NCI-H526 treated with DMSO at 0.1 percent for 48 hours (cell line): ENCODE measurements at regions not wholly inside any gene's neighbourhood (a gene's known extent, or its start where the extent isn't known, plus 50 kb on each side); places are given as distances from the start of the nearest gene placed in this dataset.

Source experiments
- DNase-seq: peaks from one replicate; lab custom pipeline; 2025; lab: John Stamatoyannopoulos, UW

DNA sequence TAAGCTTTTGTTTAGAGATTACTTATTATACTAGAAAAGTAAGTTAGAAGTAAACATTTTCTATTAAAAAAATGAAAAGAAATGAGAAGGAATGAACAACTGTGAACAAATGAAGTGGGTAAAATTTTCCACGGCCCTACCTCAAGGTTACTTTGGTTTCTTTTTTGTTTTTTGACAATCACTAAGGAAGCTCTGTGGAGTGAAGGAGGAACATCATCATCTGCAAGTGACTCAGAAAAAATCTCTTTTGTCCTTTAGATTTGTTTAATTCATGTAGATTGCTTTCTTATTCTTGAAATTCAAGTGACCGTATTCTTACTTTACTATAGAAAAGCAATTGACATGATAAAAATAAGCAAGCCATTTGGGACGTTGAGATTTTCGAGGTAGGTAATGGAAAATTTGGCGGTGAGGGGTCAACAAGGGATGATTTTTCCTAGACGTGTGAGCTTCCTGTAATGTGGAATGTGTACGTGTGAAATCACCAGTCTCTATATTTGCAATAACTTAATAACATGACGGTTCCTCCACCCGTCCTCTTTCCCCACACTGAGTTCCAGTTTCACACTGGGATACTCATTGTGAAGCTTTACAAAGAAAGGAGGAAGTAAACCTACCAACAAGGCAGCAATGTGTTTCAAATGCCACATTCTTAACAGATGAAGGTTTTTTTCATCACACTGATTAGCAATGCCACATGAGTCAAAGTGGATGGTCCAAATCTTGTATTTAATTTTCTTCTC is 62.3 kb upstream of the EGLN3 start:
- DNase-seq: no peak

DNA sequence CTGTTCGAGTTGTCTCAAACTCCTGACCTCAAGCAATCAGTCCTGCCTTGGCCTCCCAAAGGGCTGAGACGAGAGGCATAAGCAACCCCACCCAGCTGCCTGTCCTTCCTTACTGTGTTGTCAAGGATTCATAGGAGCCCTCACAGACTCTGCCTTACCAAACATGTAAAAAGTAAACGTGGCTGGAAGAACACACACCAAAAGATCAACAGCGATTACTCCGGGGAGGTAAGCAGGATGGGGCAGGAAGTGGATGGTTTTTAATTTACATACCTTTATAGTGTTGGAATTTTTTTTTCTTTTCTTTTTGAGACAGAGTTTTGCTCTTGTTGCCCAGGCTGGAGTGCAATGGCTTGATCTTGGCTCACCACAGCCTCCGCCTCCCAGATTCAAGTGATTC is 61.5 kb upstream of the EGLN3 start:
- no peak for DNase-seq

DNA sequence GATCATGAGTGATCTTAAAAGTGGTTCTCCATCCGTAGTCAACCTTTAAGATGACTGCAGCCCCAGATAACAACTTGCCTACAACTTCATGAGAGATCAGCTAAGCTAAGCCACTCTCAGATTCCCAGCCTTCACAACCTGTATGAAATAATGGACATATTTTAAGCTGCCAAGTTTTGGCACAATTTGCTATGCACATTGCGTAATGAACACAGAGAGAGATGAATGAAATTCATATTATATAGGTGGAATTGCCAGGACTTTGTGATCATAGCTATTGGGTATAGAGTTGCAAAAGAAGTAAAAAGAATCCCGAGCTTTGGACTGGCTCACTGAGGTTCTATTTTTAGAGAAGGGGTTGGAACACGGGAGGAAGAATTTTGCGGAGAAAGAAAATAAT is 59.1 kb upstream of the EGLN3 start:
- no peak for DNase-seq

DNA sequence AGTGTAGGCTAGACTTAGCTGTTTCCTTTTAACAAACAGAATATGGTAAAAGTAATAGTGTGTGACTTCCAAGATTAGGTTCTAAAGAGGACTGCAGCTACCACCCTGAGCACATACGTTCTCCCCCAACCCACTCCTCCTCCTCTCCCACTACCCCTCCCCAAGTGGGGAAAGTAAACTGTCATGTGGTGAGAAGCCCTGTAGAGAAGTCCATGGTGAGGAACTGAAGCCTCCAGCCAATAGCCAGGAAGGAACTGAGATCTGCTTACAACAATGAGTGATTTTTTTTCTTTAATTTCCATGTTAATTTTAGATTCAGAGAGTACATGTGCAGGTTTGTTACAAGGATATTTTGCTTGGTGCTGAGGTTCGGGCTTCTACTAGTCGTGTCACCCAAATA is 57.0 kb upstream of the EGLN3 start:
- DNase-seq: no peak

DNA sequence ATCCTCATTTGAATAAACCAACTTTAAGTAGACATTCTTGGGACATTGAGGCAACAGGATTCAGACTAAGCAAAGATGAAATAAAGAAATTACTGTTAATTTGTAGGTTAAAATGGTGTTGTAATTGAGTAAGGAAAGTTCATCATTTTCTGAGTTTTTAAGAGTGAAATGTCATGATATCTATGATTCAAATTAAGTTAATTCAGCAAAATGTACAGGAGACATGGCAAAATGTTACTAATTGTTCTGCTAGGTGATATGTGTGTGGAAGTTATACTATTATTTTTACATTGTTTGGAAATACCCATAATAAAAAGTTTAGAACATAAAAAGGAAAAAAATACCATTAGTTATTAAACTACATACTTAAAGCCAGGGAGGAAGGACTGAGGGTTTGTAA is 55.0 kb upstream of the EGLN3 start:
- no peak for DNase-seq

DNA sequence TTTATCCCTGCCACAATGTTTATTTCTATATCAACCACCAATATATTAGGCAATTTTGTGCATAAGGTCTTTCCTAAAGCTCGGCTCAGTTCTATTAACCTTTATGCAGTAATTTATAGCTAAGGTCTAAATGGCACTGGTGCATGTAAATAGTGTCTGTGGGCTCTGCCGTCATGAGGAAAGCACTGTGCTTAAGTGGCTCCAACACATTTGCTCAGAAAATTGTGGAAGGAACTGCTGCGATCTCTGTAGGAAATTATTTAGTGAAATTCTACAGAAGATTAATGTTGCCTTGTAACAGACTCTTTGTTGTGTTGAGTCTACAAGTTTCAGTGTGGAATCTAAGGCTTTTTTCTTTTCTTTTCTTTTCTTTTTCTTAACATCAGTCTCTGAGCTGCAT is 54.0 kb upstream of the EGLN3 start:
- no peak for DNase-seq

DNA sequence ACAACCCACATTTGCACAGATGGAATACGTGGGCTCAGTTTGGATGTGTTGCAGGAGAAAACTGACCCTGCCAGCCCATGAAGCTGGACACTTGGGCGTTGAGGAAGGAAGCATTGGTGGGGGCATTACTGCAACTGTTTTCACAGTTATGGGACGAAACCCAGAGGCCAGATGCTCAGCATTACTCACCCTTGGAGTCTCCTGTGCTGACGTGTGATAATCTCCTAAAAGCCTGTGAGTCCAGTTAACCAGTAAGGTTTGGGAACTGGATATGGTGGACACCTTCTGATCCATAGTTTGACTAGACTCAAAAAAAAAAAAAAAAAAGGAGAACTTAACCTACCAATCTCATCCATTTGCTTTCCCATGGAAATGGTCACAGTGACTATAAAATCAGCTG is 52.8 kb upstream of the EGLN3 start:
- no peak for DNase-seq

DNA sequence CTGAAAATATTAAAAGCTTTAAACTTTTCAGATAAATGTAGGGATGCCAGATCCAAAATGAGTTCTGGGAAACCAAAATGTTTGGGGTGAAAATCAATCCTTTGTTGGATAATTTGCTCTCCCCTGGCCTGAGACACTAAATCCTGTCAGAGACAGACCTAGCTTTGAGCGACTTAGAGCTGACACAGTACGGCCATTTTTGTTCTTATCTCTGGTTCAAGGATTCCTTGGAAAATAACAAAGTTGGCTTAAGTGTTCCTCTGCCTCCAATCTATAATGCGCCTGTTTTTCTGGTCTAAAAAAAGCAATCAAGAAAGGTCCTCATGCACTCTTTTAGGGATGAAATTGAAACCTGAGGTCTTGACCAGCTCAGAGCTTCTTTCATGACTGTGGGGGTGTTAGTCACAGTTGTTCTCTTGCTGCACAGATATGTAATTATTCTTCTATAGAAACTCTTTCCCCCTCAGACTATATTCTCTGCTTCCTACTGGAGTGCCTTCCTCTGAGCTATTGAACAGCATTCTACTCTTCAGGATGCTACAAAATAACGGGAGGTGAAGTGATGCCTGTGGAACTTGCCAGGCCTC is 52.3 kb upstream of the EGLN3 start:
- no peak for DNase-seq
